Lung (tissue), 11 donors: ENCODE measurements at regions not wholly inside any gene's neighbourhood (a gene's known extent, or its start where the extent isn't known, plus 50 kb on each side); places are given as distances from the start of the nearest gene placed in this dataset.

Experiments
- ATAC-seq: fragments of 200-7000 bp; cut with Tn5 transposase; one replicate; pipeline ENCODE4 v1.9.1; 2020; ENCODE audit warnings: moderate number of reproducible peaks; ENCODE audit not compliant: insufficient read depth, low FRiP score
- DNase-seq, 3 donors: peaks; one replicate each; pipeline ENCODE4 v3.0.0-alpha.2; 2013 to 2017
- H3K27ac ChIP-seq, 2 donors: one replicate each; pipeline ENCODE4 v1.5.1; 2013; ENCODE audit warnings: mild to moderate bottlenecking in 2 of 2, moderate library complexity in 2 of 2, control low read depth in 1 of 2, inconsistent platforms in 1 of 2, low read depth in 1 of 2, low read length in 1 of 2
- H3K27me3 ChIP-seq, 3 donors: one replicate each; pipeline ENCODE4 v1.5.1; 2013; ENCODE audit warnings: low read length in 2 of 3; ENCODE audit not compliant: control insufficient read depth in 3 of 3, insufficient read depth in 3 of 3
- H3K36me3 ChIP-seq, 4 donors: one replicate each; pipeline ENCODE4 v1.5.1; 2013; ENCODE audit warnings: low read length in 4 of 4, mild to moderate bottlenecking in 1 of 4, moderate library complexity in 1 of 4; ENCODE audit not compliant: control insufficient read depth in 4 of 4, insufficient read depth in 4 of 4
- H3K4me1 ChIP-seq, 5 donors: one replicate each; pipeline ENCODE4 v1.5.1; 2013; ENCODE audit warnings: low read length in 5 of 5, mild to moderate bottlenecking in 2 of 5, moderate library complexity in 1 of 5; ENCODE audit not compliant: control insufficient read depth in 5 of 5, insufficient read depth in 5 of 5
- H3K4me3 ChIP-seq: one replicate; pipeline ENCODE4 v1.5.1; 2013; ENCODE audit warnings: mild to moderate bottlenecking, control low read depth, moderate library complexity
- H3K9ac ChIP-seq, 2 donors: one replicate each; pipeline ENCODE4 v1.5.1; 2013; ENCODE audit warnings: low read length in 2 of 2, control low read depth in 1 of 2; ENCODE audit not compliant: insufficient read depth in 1 of 2
- H3K9me3 ChIP-seq, 4 donors: one replicate each; pipeline ENCODE4 v1.5.1; 2013; ENCODE audit warnings: low read length in 3 of 4, mild to moderate bottlenecking in 1 of 4, moderate library complexity in 1 of 4; ENCODE audit not compliant: control insufficient read depth in 4 of 4, insufficient read depth in 3 of 4
- CTCF ChIP-seq: IDR thresholded peaks from 2 replicates; pipeline ENCODE4 v1.5.1; 2012; ENCODE audit warnings: mild to moderate bottlenecking; ENCODE audit errors: control extremely low read depth, extremely low read depth
- WGBS, 2 donors: extraction: QIAGEN DNeasy Blood & Tissue Kit; methylation state at CpG; one replicate each; pipeline ENCODE4 v1.1.7; 2013; 5-methylcytosine and 5-hydroxymethylcytosine counted together
- donor health status: control.
- donor health status: control.
- donor health status: Bipolar disorder and iron deficiency.
- donor health status: healthy.
- donor health status: DM: yes; HTN: yes; CAD: no.

GRCh38 chr3:127056281-127056680, 73.4 kb downstream of the PLXNA1 start:
- ATAC-seq (no peak), DNase-seq (no peak)
- Histone ChIP-seq H3K4me1 (no peaks in the 10 kb centered on the region), H3K9me3 (peaks cover 0 to 14% (median 5%) of the 10 kb centered on the region in 4 donors), H3K9ac (no peak overlapping the region), H3K36me3 (no peaks in the 10 kb centered on the region), H3K4me3 (no peak overlapping the region), H3K27me3 (no peaks in the 10 kb centered on the region), H3K27ac (no peak overlapping the region)
- 89% methylated on average over 14 to 17 of the region's 17 CpGs for WGBS, 2 donors
- TF ChIP-seq CTCF, result no peak

DNA sequence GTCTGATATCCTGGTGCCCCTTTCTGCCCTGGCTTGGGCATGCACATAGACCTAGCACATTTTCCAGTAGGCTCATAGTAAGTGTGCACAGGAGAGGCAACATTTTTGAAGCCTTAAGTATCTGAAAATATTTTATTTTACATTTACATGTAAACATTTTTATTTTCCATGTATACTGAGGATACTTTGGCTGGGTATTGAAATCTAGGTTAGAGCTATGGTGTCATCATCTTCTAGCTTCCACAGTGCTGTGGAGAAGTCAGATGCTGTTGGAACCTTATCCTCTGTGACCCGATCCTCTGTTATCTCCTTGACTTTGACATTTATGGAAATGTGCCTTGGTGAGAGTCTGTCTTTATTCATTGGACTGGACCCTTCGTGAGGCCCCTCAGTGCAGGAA, 74.1 kb downstream of the PLXNA1 start:
- WGBS, 2 donors, result 87 to 90% methylated on average over 2 of the region's 2 CpGs
- no peak overlapping the region for H3K4me3 ChIP-seq
- H3K4me1 ChIP-seq, result no peaks in the 10 kb centered on the region
- ATAC-seq (no peak), DNase-seq (no peak)
- H3K27me3 ChIP-seq, result no peaks in the 10 kb centered on the region
- H3K27ac ChIP-seq, result no peak overlapping the region
- peaks cover 0 to 14% (median 5%) of the 10 kb centered on the region in 4 donors for H3K9me3 ChIP-seq
- TF ChIP-seq CTCF, result no peak
- H3K9ac ChIP-seq, result no peak overlapping the region
- no peaks in the 10 kb centered on the region for H3K36me3 ChIP-seq

- WGBS, 2 donors, result 73 to 87% methylated on average over 4 of the region's 4 CpGs
These were observed 76.2 kb downstream of the PLXNA1 start for GRCh38 chr3:127059072-127059471.

More at GRCh38 chr3:127059072-127059471, 76.2 kb downstream of the PLXNA1 start:
- Histone ChIP-seq H3K4me1 (no peaks in the 10 kb centered on the region), H3K27me3 (no peaks in the 10 kb centered on the region), H3K4me3 (no peak overlapping the region), H3K27ac (no peak overlapping the region), H3K9ac (no peak overlapping the region), H3K36me3 (no peaks in the 10 kb centered on the region), H3K9me3 (peaks cover 0 to 14% (median 5%) of the 10 kb centered on the region in 4 donors)
- ATAC-seq, result no peak
- no peak for TF ChIP-seq CTCF
- no peak for DNase-seq
